Caco-2 (cell line): ENCODE measurements at regions not wholly inside any gene's neighbourhood (a gene's known extent, or its start where the extent isn't known, plus 50 kb on each side); places are given as distances from the start of the nearest gene placed in this dataset.

Experiments
- BruUV-seq: library from RNA; stranded (reverse); fragments of 400-500 nt; replicated peaks from 2 replicates; lab custom pipeline; 2021; lab: Mats Ljungman, UMichigan
- CTCF ChIA-PET: fragments of 300-600 bp; sonication (Branson Sonifier 250); formaldehyde crosslinking; loops from one replicate; lab custom pipeline; 2022; ENCODE audit warnings: antibody characterized with exemption; lab: Charles Lee
- POLR2A ChIA-PET: fragments of 300-600 bp; sonication (Branson Sonifier 250); formaldehyde crosslinking; loops from one replicate; lab custom pipeline; 2022; ENCODE audit warnings: antibody characterized with exemption; lab: Charles Lee
- DNase-seq, 2 experiments: peaks; one replicate each; pipeline versions ENCODE4 v3.0.0 to v3.0.0-alpha.2; 2020 to 2022
- H3K27me3 ChIP-seq: replicated peaks from 2 replicates; pipeline ENCODE4 v1.6.0; 2011; ENCODE audit warnings: low read length; ENCODE audit not compliant: control insufficient read depth, insufficient read depth
- H3K36me3 ChIP-seq: 2 replicates; pipeline ENCODE4 v1.5.1; 2011; ENCODE audit warnings: low read length; ENCODE audit not compliant: control insufficient read depth, insufficient read depth
- H3K4me1 ChIP-seq: fragments of 250-450 bp; sonication (Bioruptor Pico); 2 replicates; pipeline ENCODE4 v1.5.1; 2020; ENCODE audit warnings: mild to moderate bottlenecking
- H3K4me3 ChIP-seq: 2 replicates; pipeline ENCODE4 v1.5.1; 2011; ENCODE audit warnings: low read depth, mild to moderate bottlenecking, control low read depth, low read length
- H3K9me3 ChIP-seq: fragments of 250-450 bp; sonication (Bioruptor Pico); 2 replicates; pipeline ENCODE4 v1.5.1; 2020; ENCODE audit warnings: mild to moderate bottlenecking, moderate library complexity
- H3K27ac Mint-ChIP-seq: one replicate; pipeline ENCODE4 v1.8.0; 2022; ENCODE audit warnings: mixed read lengths; ENCODE audit not compliant: unreplicated experiment
- H3K27me3 Mint-ChIP-seq: one replicate; pipeline ENCODE4 v1.8.0; 2022; ENCODE audit warnings: mixed read lengths; ENCODE audit not compliant: insufficient read depth, unreplicated experiment
- H3K36me3 Mint-ChIP-seq: one replicate; pipeline ENCODE4 v1.8.0; 2022; ENCODE audit warnings: mild to moderate bottlenecking, mixed read lengths; ENCODE audit not compliant: insufficient read depth, unreplicated experiment
- H3K4me1 Mint-ChIP-seq: one replicate; pipeline ENCODE4 v1.8.0; 2022; ENCODE audit warnings: low read depth, mixed read lengths; ENCODE audit not compliant: unreplicated experiment
- H3K4me3 Mint-ChIP-seq: one replicate; pipeline ENCODE4 v1.8.0; 2022; ENCODE audit warnings: mild to moderate bottlenecking, moderate library complexity, mixed read lengths; ENCODE audit not compliant: unreplicated experiment
- H3K9me3 Mint-ChIP-seq: one replicate; pipeline ENCODE4 v1.8.0; 2022; ENCODE audit warnings: mixed read lengths; ENCODE audit not compliant: unreplicated experiment
- intact Hi-C: fragments of 100-400 bp; cut with micrococcal nuclease; formaldehyde crosslinking; loops from one replicate; pipeline ENCODE4 v1.10.0; 2022; ENCODE audit not compliant: unreplicated experiment
- TF ChIP-seq, protein P1 (sequence below), 2 experiments: fragments of 200-600 bp in 1 of 2; IDR thresholded peaks; 1 replicate in 1 of 2; 2 replicates in 1 of 2; pipeline versions ENCODE4 v1.5.1 to v1.8.0; 2011 to 2022; ENCODE audit warnings: antibody characterized with exemption in 1 of 2, control low read depth in 1 of 2, inconsistent platforms in 1 of 2, low read depth in 1 of 2, low read length in 1 of 2, mild to moderate bottlenecking in 1 of 2, moderate library complexity in 1 of 2; ENCODE audit not compliant: insufficient read depth in 1 of 2, severe bottlenecking in 1 of 2, unreplicated experiment in 1 of 2

DNA sequence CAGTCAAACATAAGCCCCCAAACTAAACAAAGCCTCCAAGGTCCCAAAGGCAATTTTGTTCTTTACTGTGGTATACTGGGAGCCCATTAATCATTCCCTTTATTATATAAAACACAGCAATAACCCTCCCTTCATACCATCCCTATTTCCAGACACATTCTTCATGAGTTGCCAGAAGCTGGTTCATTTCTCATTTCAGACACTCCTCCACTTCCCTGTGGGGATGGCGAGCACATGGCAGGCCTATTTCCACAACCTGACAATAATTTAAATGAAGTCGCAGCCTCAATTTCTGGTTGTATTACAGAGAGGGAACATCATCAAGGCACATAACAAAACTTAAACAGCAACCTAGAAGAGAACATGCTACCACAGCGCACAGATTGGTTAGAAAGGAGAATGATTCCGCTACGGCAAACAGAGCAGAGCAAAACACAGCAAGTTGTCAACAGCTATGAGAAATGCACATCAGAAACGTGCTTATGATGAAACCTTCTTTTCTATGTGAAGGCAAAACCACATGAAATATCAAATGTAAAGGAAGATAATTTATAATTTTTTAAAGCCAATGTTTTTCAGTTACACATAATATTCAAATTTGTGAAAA lies 63.3 kb upstream of the ARHGEF3 start:
- Histone ChIP-seq H3K9me3 (no peaks in the 10 kb centered on the region), H3K4me1 (no peaks in the 10 kb centered on the region), H3K4me3 (no peak overlapping the region), H3K27me3 (no peaks in the 10 kb centered on the region), H3K36me3 (no peaks in the 10 kb centered on the region)
- TF ChIP-seq, protein P1, sequence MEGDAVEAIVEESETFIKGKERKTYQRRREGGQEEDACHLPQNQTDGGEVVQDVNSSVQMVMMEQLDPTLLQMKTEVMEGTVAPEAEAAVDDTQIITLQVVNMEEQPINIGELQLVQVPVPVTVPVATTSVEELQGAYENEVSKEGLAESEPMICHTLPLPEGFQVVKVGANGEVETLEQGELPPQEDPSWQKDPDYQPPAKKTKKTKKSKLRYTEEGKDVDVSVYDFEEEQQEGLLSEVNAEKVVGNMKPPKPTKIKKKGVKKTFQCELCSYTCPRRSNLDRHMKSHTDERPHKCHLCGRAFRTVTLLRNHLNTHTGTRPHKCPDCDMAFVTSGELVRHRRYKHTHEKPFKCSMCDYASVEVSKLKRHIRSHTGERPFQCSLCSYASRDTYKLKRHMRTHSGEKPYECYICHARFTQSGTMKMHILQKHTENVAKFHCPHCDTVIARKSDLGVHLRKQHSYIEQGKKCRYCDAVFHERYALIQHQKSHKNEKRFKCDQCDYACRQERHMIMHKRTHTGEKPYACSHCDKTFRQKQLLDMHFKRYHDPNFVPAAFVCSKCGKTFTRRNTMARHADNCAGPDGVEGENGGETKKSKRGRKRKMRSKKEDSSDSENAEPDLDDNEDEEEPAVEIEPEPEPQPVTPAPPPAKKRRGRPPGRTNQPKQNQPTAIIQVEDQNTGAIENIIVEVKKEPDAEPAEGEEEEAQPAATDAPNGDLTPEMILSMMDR (IDR thresholded peaks at IDR 0.05; ENCODE audit: insufficient read depth in 1 of 2, low read depth in 1 of 2, low read length in 1 of 2, severe bottlenecking in 1 of 2, unreplicated experiment in 1 of 2), result no peak
- Mint-ChIP-seq H3K4me3 (no peak overlapping the region), H3K4me1 (no peaks in the 10 kb centered on the region), H3K27ac (no peak overlapping the region), H3K9me3 (no peaks in the 10 kb centered on the region), H3K27me3 (no peaks in the 10 kb centered on the region), H3K36me3 (no peaks in the 10 kb centered on the region)
- CTCF ChIA-PET, result no interaction called here
- POLR2A ChIA-PET, result no interaction called here
- no peak for DNase-seq
- BruUV-seq, result no TSS peak
- intact Hi-C loops, result no loop called here

DNA sequence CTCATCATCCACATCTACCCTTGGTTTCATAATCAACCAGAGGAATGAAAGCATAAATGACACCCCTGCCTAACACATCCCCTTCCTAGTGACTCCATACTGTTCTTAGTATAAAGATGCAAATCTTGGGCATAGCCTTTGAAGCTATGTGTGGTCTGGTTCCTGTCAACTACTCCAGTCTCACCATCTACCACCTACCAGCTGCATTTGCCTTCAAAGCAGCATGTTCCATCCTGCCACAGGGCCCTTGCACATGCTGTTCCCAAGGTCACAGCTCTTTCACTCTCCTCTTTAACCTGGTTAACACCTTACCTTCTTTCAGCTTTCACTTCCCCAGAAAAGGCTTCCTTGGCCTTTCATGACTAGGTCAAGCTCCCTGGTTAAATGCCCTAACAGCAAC lies 62.3 kb upstream of the ARHGEF3 start:
- Mint-ChIP-seq H3K9me3 (no peaks in the 10 kb centered on the region), H3K36me3 (no peaks in the 10 kb centered on the region), H3K27me3 (no peaks in the 10 kb centered on the region), H3K4me1 (no peaks in the 10 kb centered on the region), H3K27ac (no peak overlapping the region), H3K4me3 (no peak overlapping the region)
- H3K27me3 ChIP-seq, result no peaks in the 10 kb centered on the region
- TF ChIP-seq, protein P1 (IDR thresholded peaks at IDR 0.05; ENCODE audit: insufficient read depth in 1 of 2, low read depth in 1 of 2, low read length in 1 of 2, severe bottlenecking in 1 of 2, unreplicated experiment in 1 of 2), result no peak
- no peaks in the 10 kb centered on the region for H3K36me3 ChIP-seq
- H3K4me3 ChIP-seq, result no peak overlapping the region
- ChIA-PET CTCF (no interaction called here), POLR2A (no interaction called here)
- intact Hi-C loops, result no loop called here
- no peak for DNase-seq
- no peaks in the 10 kb centered on the region for H3K9me3 ChIP-seq
- H3K4me1 ChIP-seq, result no peaks in the 10 kb centered on the region
- no TSS peak for BruUV-seq

DNA sequence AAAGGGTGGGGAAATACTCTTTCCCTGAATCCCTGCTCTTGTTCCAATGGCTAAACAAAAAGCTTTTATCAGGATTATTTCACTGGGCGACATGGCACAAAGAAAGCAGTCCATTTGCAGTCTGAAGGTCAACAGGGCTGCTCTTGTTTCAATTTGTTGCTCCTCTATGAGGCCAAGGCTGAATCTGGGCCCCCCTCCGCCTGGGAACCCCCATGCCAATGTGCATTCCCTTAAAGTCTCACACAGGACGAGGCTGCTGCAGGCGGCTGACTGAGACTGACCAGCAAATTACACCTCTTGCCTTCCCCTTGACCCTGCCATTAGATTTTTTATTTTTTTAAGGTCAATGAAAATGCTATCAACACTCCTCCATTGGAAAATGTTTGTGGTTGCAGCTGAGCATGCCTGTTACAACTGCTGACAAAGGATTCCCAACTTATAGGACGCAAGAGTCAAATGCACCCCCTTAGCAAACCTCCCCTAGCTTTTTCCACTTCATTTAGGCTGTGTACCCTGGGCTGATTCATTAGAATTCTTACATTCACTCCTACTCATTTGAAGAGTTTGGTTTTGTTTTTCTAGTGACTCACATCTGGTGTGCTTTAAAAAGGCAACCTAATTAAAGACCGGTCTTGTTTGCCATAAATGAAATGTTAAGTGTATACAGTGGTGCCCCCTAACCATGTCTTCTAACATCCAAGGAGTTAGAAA lies 60.8 kb upstream of the ARHGEF3 start:
- H3K27me3 Mint-ChIP-seq, result no peaks in the 10 kb centered on the region
- H3K27ac Mint-ChIP-seq, result no peak overlapping the region
- no TSS peak for BruUV-seq
- no peaks in the 10 kb centered on the region for H3K9me3 ChIP-seq
- ChIA-PET POLR2A (no interaction called here), CTCF (no interaction called here)
- TF ChIP-seq, protein P1 (IDR thresholded peaks at IDR 0.05; ENCODE audit: insufficient read depth in 1 of 2, low read depth in 1 of 2, low read length in 1 of 2, severe bottlenecking in 1 of 2, unreplicated experiment in 1 of 2), result no peak
- DNase-seq, result no peak
- H3K9me3 Mint-ChIP-seq, result no peaks in the 10 kb centered on the region
- no peaks in the 10 kb centered on the region for H3K4me1 ChIP-seq
- no peaks in the 10 kb centered on the region for H3K4me1 Mint-ChIP-seq
- H3K4me3 ChIP-seq, result no peak overlapping the region
- intact Hi-C loops, result no loop called here
- no peaks in the 10 kb centered on the region for H3K36me3 ChIP-seq
- no peak overlapping the region for H3K4me3 Mint-ChIP-seq
- H3K27me3 ChIP-seq, result no peaks in the 10 kb centered on the region
- H3K36me3 Mint-ChIP-seq, result no peaks in the 10 kb centered on the region
